ENCODE measurements at regions not wholly inside any gene's neighbourhood (a gene's known extent, or its start where the extent isn't known, plus 50 kb on each side); places are given as distances from the start of the nearest gene placed in this dataset.

DNA sequence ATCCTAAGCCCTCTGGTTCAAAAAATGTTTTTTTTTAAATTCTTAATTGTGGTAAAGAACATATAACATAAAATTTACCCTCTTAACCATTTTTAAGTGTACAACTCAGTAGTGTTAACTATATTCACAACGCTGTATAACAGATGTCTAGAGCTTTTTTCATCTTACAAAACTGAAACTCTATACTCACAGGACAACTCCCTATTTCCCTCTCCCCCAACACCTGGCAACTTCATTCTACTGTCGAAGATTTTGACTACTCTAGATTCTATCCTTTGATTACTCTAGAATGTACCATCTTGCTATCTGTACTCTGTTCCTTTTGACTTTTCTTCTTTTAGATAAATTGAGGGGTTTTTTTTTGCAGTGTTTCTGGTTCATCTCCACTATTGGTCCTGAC is 200.4 kb downstream of the KLF12 start:
- in situ Hi-C loops (cut with HindIII; ENCODE audit: low pct_unique_long_range_greater_than_20kb, low sequenced_read_pairs): no loop called here

DNA sequence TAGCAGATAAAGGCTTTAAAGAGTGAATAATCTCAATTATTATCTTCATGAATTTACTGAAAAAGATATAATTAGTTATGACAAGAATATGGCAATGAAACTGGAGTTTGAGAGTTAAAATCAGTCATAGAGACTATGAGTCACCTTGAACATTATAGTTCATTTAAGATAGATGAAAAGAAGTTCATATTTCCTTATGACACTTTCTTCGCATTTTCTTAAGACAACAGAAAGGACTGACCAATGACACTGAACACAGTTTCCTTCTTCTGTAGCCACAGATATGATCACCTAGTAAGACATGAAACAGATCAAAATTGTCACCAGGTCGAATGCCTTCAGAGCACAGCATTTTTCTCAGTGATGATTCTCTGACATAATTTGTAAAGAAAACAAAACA is 202.1 kb downstream of the KLF12 start:
- DNase-seq (ENCODE audit: low read depth, low spot score): no peak
- in situ Hi-C loops (cut with HindIII; ENCODE audit: low pct_unique_long_range_greater_than_20kb, low sequenced_read_pairs): no loop called here

More for the DNA sequence above, 200.4 kb downstream of the KLF12 start:
- no peak for DNase-seq (ENCODE audit: low read depth, low spot score)

DNA sequence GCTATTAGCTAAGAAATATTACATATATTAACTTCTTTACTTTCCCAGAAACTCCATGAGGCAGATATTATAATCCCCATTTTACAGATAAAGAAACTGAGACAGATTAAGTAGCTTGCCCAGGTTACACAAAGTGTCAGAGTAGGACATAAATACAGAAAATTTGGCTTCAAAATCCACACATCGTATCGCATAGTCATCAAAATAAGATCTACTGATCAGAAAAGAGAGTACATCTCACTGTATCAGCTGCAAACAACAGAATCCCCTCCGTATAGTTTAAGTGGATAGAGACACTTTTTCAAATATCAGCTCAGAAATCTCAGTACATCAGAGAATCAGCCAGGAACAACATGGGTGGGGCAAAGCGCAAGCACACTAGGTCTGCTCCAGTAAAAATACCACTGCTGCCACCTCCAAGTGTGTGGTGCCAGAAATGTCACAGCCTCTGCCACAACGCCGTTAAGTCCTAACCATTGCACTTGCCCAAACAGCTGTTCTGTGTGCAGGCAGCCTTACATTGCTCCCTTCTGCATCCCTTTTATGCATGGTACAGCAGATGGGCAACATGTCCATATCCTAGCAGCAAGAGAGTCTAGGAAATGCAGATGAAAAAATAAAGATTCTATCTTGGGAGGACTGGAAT is 204.8 kb downstream of the KLF12 start:
- no peak for DNase-seq (ENCODE audit: low read depth, low spot score)
- in situ Hi-C loops (cut with HindIII; ENCODE audit: low pct_unique_long_range_greater_than_20kb, low sequenced_read_pairs): no loop called here

DNA sequence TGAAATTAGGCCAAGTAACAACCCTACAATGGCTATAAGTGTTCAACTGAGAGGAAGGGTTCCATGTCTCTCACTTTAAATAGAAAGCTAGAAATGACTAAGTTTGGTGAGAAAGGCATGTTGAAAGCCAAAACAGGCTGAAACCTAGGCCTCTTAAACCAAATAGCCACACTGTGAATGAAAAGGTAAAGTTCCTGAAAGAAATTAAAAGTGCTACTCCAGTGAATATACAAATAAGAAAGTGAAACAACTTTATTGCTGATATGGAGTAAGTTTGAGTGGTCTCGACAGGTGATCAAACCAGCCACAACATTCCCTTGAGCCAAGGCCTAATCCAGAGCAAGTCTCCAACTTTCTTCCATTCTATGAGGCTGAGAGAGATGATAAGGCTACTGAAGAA is 209.6 kb downstream of the KLF12 start:
- in situ Hi-C loops (cut with HindIII; ENCODE audit: low pct_unique_long_range_greater_than_20kb, low sequenced_read_pairs): no loop called here
- DNase-seq (ENCODE audit: low read depth, low spot score): no peak

DNA sequence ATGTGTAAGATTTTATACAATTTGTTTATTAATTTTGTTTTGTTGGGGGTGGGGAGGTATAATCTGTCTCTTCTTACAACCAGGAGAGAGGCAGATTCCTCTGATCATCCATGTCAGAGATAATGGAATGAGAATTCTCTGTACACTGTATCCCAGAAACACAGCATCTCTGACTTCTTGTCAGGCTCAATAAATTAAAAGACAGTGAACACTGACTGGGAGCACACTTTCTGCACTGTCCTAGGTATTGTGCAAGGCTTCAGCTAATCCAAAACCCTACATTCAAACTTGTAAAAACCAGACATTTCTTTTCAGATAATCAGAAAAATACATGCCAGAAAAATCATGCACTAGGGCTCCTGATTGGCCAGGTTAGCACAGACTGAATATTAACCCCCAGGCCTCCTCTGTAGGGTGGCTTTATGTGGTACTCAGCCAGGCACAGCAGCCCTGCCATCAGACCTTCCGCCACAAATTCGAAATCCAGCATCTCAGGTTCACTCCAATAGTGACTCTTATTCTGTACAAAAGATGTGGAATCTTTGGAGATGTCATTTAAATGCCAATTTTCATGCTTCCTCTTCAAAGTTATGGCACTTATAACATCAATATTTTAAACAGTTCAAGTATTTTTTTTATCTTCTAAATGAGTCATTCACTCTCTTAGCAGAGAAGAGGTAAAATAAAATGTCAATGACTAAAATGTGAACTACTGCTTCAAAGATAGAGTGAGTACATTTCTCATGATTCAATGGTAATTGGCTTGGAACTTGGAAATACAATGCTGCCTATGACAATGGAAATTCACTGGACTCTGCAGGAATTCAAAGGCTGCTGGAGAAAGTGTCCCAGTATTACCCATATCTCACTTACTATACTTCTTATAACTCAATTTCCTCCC is 211.5 kb downstream of the KLF12 start:
- DNase-seq (ENCODE audit: low read depth, low spot score): no peak
- in situ Hi-C loops (cut with HindIII; ENCODE audit: low pct_unique_long_range_greater_than_20kb, low sequenced_read_pairs): no loop called here

DNA sequence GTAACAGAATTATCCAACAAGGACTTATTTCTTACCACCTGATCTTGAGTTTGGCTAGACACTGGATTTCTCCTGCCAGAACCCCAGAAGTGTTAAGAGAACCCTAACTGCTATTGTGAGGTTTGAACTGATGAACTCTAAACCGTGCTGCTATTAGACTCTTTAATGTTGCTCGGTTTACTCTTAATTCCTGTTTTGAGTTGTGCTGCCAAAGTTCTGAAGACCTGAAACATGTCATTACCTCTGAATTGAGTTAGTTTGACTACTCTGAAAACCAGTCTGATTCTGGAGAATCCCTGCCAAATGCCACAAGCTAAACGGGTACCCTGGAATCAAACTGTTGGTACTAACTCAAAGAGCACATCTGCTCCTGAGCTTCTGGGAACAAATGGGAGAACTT is 215.5 kb downstream of the KLF12 start:
- no peak for DNase-seq (ENCODE audit: low read depth, low spot score)
- in situ Hi-C loops (cut with HindIII; ENCODE audit: low pct_unique_long_range_greater_than_20kb, low sequenced_read_pairs): no loop called here

DNA sequence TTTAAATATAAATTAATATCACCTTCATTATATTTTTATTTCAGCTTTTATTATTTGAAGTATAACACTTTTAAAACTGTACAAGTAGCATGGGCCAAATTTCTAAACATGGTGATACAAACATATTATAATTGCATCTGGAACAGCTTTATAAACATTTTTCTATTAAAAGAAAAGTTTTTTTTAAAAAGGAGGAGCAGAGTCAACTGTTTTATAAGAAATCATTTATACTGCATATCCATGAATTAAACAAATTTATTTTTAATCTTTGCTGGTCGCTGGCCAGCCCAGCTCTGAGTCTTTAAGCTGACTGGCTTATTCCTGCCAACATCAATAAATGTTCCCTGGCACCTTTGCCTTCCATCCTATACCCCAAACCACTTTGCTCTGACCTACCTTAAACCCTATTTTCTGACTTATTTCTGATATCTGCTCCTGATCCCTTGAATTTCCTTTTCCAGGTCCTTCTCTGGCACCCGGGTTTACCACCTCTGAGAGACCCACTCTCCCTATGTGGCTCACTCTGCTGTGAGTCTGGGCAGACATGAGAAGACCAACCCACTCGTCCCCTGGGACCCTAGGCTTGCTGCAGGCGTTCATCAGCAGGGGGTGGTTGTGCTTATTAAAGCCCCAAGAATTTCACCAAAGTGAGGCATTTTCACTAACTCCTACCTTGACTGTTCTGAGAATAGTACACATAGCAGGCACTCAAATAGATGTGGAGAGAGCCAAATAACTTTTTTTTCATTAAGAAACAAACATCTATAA is 220.3 kb downstream of the KLF12 start:
- peak; percentile 23 for DNase-seq (ENCODE audit: low read depth, low spot score)
- in situ Hi-C loops (cut with HindIII; ENCODE audit: low pct_unique_long_range_greater_than_20kb, low sequenced_read_pairs): no loop called here

DNA sequence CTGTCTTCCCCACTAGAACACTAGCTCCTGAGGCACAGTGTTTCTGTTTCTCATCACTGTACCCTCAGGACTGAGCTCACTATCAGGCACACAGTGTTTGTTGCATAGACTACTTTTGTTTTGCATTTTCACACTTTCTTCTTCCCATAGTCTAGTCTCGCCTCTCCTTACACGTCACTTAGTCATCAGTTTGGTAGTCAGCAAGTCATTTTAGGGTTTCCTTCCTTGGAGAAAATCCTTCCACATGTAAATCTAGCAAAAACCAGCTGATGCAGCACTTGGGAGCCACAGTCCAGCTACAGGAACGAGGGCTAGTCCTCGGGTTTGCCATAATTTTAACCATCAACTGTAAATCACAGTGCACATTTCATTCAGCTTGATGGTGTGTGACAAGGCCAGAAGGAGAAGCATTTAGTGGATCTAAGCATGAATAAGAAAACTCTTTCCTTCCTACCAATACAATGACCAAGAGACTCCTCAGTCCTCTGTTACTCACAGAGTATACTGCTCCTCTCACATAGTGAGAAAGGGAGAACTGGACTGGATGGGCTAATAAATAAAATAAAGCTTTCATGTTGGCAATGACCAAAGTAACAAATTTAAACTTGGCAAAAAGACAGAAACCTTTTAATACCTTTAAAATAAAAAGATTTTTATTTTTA is 221.0 kb downstream of the KLF12 start:
- in situ Hi-C loops (cut with HindIII; ENCODE audit: low pct_unique_long_range_greater_than_20kb, low sequenced_read_pairs): no loop called here
- no peak for DNase-seq (ENCODE audit: low read depth, low spot score)

DNA sequence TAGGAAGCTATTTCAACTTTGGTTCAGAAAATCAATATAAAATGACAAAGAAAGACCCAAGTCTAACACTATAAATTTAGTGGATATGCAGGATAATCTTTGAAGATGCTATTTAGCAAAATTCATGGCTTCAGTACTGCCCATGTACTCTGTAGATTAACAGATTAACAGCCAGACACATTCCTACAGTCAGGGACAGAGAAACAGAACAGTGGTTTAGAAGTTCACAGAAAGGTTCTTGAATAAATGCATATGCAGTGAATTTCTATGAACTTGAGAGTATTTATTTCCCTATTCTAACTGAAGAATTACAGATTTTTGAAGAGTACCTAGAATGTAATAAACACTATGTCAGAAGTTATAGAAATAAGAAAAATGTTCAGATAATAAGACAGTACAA is 222.8 kb downstream of the KLF12 start:
- in situ Hi-C loops (cut with HindIII; ENCODE audit: low pct_unique_long_range_greater_than_20kb, low sequenced_read_pairs): no loop called here

DNA sequence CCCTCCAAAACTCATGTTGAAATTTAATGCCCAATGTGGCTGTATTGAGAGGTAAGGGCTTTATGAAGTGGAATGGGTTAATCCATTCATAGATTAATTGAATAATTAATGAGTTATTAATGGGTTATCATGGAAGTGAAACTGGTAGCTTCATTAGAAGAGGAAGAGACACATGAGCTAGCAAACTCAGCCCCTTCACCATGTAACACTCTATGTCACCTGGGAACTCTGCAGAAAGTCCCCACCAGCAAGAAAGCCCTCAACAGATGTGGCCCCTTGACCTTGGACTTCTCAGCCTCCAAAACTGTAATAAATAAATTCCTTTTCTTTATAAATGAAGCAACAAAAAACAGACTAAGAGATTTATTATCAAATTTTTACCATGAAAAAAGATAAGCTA is 223.5 kb downstream of the KLF12 start:
- in situ Hi-C loops (cut with HindIII; ENCODE audit: low pct_unique_long_range_greater_than_20kb, low sequenced_read_pairs): no loop called here
- no peak for DNase-seq (ENCODE audit: low read depth, low spot score)

More for the DNA sequence above, 222.8 kb downstream of the KLF12 start:
- DNase-seq (ENCODE audit: low read depth, low spot score): no peak

DNA sequence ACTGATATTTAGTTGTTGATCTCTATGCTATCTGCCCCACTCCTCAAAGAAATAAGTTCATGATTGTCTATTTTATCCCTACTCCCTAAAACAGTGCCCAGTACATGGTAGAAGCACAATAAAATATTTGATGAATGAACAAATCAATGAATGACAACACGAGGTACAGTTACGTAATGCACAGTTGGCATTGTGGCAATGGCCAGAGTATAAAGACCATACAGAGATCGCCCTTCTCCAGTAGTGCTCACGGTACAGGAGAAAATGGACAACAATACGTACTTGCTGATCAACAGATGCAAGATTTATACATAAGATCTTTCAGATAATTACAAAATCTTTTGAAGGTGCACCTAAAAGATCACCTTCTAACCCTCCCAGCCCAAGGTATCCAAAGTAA is 225.4 kb downstream of the KLF12 start:
- no peak for DNase-seq (ENCODE audit: low read depth, low spot score)
- in situ Hi-C loops (cut with HindIII; ENCODE audit: low pct_unique_long_range_greater_than_20kb, low sequenced_read_pairs): no loop called here

DNA sequence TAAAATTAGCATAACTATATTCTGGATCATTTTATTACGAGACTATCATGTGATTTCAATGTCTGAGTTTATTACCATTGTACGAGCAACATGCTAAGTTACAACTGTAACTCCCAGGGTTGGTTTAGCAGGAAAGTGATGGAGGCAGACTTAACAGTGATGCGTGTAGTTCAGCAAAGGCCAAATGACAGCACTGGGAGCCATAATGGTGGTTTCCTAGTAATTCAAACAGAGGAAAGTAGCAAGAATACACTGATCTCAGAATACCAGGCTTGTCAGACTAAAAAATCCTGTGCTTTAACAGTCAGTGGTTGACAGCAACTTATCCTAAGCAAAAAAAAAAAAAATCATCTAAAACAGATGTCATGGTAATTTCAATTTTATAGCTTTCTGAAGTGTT is 229.6 kb downstream of the KLF12 start:
- in situ Hi-C loops (cut with HindIII; ENCODE audit: low pct_unique_long_range_greater_than_20kb, low sequenced_read_pairs): no loop called here
- no peak for DNase-seq (ENCODE audit: low read depth, low spot score)

DNA sequence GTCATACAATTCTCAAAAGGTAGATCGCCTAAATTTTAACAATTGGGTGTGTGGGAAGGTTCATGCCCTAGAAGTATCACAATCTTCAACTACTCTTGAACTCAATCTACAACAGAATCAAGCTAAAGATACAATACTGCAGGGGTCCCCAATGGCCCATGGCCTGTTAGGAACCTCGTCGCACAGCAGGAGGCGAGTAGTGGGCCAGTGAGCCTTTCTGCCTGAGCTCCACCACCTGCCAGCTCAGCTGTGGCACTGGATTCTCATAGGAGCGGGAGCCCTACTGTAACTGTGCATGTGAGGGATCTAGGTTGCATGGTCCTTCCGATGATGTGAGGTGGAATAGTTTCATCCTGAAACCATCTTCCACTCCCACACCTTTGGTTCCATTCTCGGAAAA is 230.6 kb downstream of the KLF12 start:
- DNase-seq (ENCODE audit: low read depth, low spot score): no peak
- in situ Hi-C loops (cut with HindIII; ENCODE audit: low pct_unique_long_range_greater_than_20kb, low sequenced_read_pairs): no loop called here

DNA sequence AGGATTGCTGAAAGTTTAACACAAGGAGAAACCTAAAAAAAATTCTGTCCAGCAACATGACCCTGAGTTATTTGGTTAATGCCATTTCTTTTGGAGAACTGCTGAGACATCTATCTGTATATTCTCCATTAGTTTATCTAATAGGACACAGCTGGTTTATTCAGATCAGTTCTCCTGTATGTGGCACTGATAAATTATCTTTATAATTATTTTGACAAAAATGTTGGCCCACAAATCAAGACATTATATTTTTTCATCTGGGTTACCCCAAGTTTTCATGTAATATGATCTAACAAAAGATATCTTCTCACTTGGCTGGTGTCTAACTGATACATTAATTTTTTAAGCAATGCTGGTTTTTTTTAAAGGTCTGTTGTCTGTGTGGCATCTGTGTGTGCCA is 231.4 kb downstream of the KLF12 start:
- in situ Hi-C loops (cut with HindIII; ENCODE audit: low pct_unique_long_range_greater_than_20kb, low sequenced_read_pairs): no loop called here
- no peak for DNase-seq (ENCODE audit: low read depth, low spot score)

DNA sequence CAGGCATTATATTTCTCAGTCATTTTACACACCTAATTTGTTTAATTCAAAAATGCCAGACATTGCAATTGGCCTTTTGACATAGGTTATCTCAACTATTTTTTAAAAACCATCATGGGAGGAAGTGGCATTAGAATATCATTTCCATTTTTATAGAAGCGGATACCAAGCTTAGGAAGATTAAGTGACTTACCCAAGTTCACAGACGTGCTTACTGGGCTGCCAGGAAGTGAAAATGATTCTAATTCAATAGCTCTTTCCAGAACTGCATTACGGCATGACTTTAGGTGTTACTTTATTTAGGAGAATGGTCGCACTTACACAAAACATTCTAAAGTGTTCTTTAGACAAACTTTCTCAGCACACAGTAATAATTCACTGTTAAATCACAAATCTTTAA is 231.9 kb downstream of the KLF12 start:
- in situ Hi-C loops (cut with HindIII; ENCODE audit: low pct_unique_long_range_greater_than_20kb, low sequenced_read_pairs): no loop called here
- DNase-seq (ENCODE audit: low read depth, low spot score): no peak

DNA sequence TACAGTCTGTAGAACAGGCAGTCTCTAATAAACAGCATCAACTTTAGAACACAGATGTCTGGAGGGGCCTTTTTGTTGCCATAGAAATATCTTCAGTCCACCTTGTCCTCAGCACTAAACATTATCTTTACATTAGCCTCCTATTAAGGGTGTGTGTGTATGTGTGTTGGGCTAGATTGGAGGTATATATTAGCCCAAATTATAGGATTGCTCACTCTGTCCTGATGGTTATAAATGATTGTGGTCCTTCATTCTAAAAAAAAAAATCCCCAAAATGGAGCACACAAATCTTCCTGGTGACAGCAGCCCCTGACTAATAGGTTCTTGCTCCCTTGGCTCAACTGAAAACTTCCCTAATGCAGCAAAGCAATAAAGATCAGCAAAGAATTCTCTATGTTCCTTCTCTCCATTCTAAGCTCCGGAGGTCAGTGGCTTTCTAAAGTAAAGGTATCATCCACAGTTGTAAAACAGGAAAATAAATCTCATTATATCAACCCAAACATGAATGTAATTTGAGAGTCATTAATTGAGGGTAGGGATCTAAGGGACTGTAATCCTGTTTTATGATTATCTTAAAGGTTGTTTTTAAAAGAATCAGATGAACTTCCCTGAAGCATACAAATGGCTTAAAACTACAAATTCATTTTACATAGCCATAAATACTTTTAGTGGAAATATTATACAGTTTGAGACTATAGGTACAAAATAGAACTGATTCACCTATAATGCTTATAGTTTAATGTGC is 232.7 kb downstream of the KLF12 start:
- DNase-seq (ENCODE audit: low read depth, low spot score): no peak
- in situ Hi-C loops (cut with HindIII; ENCODE audit: low pct_unique_long_range_greater_than_20kb, low sequenced_read_pairs): no loop called here

DNA sequence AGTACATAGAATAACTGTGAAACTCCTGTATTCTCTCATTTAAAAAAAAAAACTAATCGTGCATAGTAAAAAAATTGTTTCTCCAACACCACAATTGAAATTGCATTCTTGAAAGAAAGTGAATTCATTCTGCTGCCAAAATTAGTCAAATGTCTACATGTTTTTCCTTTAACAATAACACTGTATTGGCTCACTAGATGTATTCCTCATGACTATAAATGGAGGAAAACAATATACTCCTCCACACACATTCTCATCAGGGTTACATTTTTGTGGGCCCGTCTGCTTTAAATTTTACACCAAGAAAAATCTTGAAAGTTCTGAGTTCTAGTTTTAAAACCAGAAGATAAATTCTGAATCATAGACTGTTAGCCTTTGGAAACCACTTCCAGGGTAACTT is 233.6 kb downstream of the KLF12 start:
- no peak for DNase-seq (ENCODE audit: low read depth, low spot score)
- in situ Hi-C loops (cut with HindIII; ENCODE audit: low pct_unique_long_range_greater_than_20kb, low sequenced_read_pairs): no loop called here
